Ovary (tissue), 7 donors: ENCODE measurements at regions not wholly inside any gene's neighbourhood (a gene's known extent, or its start where the extent isn't known, plus 50 kb on each side); places are given as distances from the start of the nearest gene placed in this dataset.

Experiments
- DNase-seq, 5 donors: peaks; one replicate each; pipeline ENCODE4 v3.0.0-alpha.2; 2019 to 2020
- H3K27ac ChIP-seq, 2 donors: fragments of 200-600 bp; one replicate each; pipeline versions ENCODE4 v1.5.1 to v1.8.0; 2019 to 2022
- H3K27me3 ChIP-seq: fragments of 200-600 bp; one replicate; pipeline ENCODE4 v1.8.0; 2022
- H3K36me3 ChIP-seq: fragments of 200-600 bp; sonication (generic); one replicate; pipeline ENCODE4 v1.5.1; 2019
- H3K4me1 ChIP-seq: one replicate; pipeline ENCODE4 v1.8.1; 2013; ENCODE audit warnings: mild to moderate bottlenecking, moderate library complexity; ENCODE audit not compliant: insufficient read depth
- H3K4me3 ChIP-seq: fragments of 200-600 bp; sonication (generic); one replicate; pipeline ENCODE4 v1.5.1; 2017
- H3K9me3 ChIP-seq, 2 donors: fragments of 200-600 bp in 1 of 2; sonication (generic) in 1 of 2; one replicate each; pipeline versions ENCODE4 v1.5.1 to v1.8.1; 2013 to 2019; ENCODE audit warnings: mild to moderate bottlenecking in 1 of 2, moderate library complexity in 1 of 2
- CTCF ChIP-seq, 3 donors: fragments of 450-650 bp in 2 of 3; fragments of 200-600 bp in 1 of 3; IDR thresholded peaks; one replicate each; pipeline versions ENCODE4 v1.5.1 to v1.8.0; 2016 to 2022; ENCODE audit warnings: antibody characterized with exemption in 3 of 3, mild to moderate bottlenecking in 1 of 3
- EP300 ChIP-seq: sonication (generic); formaldehyde crosslinking; IDR thresholded peaks from one replicate; pipeline ENCODE4 v1.6.1; 2017; ENCODE audit warnings: antibody characterized with exemption
- POLR2A ChIP-seq: fragments of 450-650 bp; IDR thresholded peaks from one replicate; pipeline ENCODE4 v1.6.1; 2017; ENCODE audit warnings: antibody characterized with exemption, mild to moderate bottlenecking, moderate library complexity
- WGBS, 3 donors: extraction: QIAGEN DNeasy Blood & Tissue Kit in 1 of 3; methylation state at CpG; one replicate each; pipeline versions ENCODE4 v1.1.5 to v1.1.7; 2013 to 2017; 5-methylcytosine and 5-hydroxymethylcytosine counted together
- intact Hi-C, 4 donors: fragments of 100-400 bp; cut with DNase I; formaldehyde crosslinking; loops; one replicate each; pipeline versions ENCODE4 v1.11.0 to v1.15.1; 2022 to 2023
- donor health status: DM: no; HTN: no; CAD: no; lungs with moderate emphysema.
- donor health status: DM: no; HTN: no; CAD: no.
- donor health status: Bipolar disorder and iron deficiency.
- donor health status: DM: no; HTN: no; CAD: no.
- donor health status: DM: yes; HTN: yes; CAD: no.

DNA sequence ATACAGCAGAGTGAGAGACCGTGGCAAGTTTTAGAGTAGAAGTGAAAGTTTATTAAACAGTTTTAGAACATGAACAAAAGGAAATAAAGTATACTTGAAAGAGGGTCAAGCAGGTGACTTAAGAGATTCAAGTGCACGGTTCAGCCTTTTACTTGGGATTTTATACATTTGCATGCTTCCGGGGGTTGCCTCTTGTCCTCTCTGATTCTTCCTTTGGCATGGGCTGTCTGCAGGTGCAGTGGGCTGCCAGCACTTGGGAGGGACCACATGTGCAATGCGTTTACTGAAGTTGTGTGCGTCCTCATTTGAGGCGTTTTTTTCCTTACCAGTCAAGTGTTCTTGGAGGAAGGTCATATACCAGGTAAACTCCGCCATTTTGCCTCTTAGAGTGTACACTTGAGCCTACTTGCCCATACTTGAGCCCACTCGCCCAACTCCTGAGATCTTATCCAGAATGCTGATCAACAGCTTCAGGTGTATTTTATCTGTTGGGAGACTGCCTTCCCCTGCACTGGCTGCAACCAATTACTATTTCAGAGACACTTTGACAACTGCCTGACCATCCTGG lies 195.2 kb downstream of the IRX5 start:
- no peak for TF ChIP-seq EP300
- no peak for TF ChIP-seq POLR2A
- WGBS, 3 donors: 74 to 83% (median 79%) methylated on average over 8 of the region's 8 CpGs
- no peak for DNase-seq
- H3K36me3 ChIP-seq: no peaks in the 10 kb centered on the region
- no peaks in the 10 kb centered on the region for H3K9me3 ChIP-seq
- no peak overlapping the region for H3K27ac ChIP-seq
- H3K4me1 ChIP-seq: no peaks in the 10 kb centered on the region
- intact Hi-C loops: no loop called here
- H3K4me3 ChIP-seq: no peak overlapping the region
- no peaks in the 10 kb centered on the region for H3K27me3 ChIP-seq

GRCh38 chr16:55126456-55126855 lies 195.8 kb downstream of the IRX5 start:
- H3K36me3 ChIP-seq: no peaks in the 10 kb centered on the region
- no peaks in the 10 kb centered on the region for H3K27me3 ChIP-seq
- DNase-seq: no peak
- no peak overlapping the region for H3K4me3 ChIP-seq
- no peak for TF ChIP-seq EP300
- TF ChIP-seq POLR2A: no peak
- TF ChIP-seq CTCF (IDR thresholded peaks at IDR 0.05): no peak
- H3K9me3 ChIP-seq: no peaks in the 10 kb centered on the region
- intact Hi-C loops: no loop called here
- H3K4me1 ChIP-seq: no peaks in the 10 kb centered on the region
- 74 to 86% (median 80%) methylated on average over 8 of the region's 8 CpGs for WGBS, 3 donors
- H3K27ac ChIP-seq: no peak overlapping the region

DNA sequence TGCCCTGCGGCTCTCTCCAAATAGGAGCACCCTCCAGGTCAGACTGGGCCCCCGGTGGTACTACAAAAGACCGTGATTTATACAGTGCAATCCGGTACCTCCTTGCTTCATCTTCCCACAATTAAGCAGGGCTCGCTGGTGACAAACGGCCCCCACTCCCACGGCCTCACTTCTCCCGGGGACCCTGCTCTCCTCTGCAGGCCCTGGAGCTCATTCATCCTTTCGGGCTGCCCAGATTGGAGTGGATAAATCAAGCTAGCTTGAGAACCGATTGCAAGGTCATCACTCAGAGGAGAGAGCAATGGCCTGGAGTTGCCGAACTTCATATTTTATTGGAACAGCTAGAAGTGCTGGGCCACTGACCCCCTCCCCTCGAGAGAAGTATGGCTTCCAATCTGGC lies 193.5 kb upstream of the IRX6 start:
- WGBS, 3 donors: 14 to 31% (median 28%) methylated on average over 12 of the region's 12 CpGs
- intact Hi-C loops: no loop called here
- H3K27me3 ChIP-seq: no peaks in the 10 kb centered on the region
- H3K27ac ChIP-seq: no peak overlapping the region
- H3K4me1 ChIP-seq: no peaks in the 10 kb centered on the region
- TF ChIP-seq POLR2A: no peak
- TF ChIP-seq CTCF (IDR thresholded peaks at IDR 0.05): no peak
- TF ChIP-seq EP300: no peak
- H3K36me3 ChIP-seq: no peaks in the 10 kb centered on the region
- no peak overlapping the region for H3K4me3 ChIP-seq
- no peaks in the 10 kb centered on the region for H3K9me3 ChIP-seq
- no peak for DNase-seq

DNA sequence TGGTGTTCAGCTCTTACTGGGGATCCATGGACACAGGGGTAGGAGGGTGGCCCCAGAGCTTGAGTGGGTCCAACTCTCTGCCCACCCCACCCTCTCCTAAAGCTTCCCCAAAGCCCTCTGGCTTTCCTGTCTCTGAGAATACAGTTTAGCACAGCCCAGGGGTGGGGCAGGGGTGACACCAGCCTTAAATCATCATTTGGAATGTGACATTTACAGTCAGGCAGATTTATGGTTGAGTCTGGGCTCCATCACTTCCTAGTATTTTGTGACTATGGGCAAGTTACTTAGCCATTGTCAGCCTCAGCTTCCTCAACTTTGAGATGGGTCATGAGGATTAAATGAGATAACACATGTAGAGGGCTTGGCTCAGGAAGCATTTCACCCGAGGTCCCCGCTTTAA lies 193.1 kb upstream of the IRX6 start:
- intact Hi-C loops: no loop called here
- no peak for TF ChIP-seq POLR2A
- no peak for TF ChIP-seq CTCF (IDR thresholded peaks at IDR 0.05)
- TF ChIP-seq EP300: no peak
- H3K36me3 ChIP-seq: no peaks in the 10 kb centered on the region
- H3K4me3 ChIP-seq: no peak overlapping the region
- H3K27me3 ChIP-seq: no peaks in the 10 kb centered on the region
- 66 to 69% (median 68%) methylated on average over 2 of the region's 2 CpGs for WGBS, 3 donors
- no peak for DNase-seq
- H3K4me1 ChIP-seq: no peaks in the 10 kb centered on the region
- no peak overlapping the region for H3K27ac ChIP-seq
- H3K9me3 ChIP-seq: no peaks in the 10 kb centered on the region

GRCh38 chr16:55133654-55134053 lies 190.3 kb upstream of the IRX6 start:
- TF ChIP-seq CTCF (IDR thresholded peaks at IDR 0.05) (no peak), EP300 (no peak), POLR2A (no peak)
- no peak for DNase-seq
- H3K4me3 ChIP-seq: no peak overlapping the region
- no peak overlapping the region for H3K27ac ChIP-seq
- H3K36me3 ChIP-seq: no peaks in the 10 kb centered on the region
- H3K9me3 ChIP-seq: no peaks in the 10 kb centered on the region
- H3K27me3 ChIP-seq: no peaks in the 10 kb centered on the region
- H3K4me1 ChIP-seq: no peaks in the 10 kb centered on the region
- 27 to 41% (median 28%) methylated on average over 3 of the region's 3 CpGs for WGBS, 3 donors
- intact Hi-C loops: no loop called here
